ENCODE measurements at regions not wholly inside any gene's neighbourhood (a gene's known extent, or its start where the extent isn't known, plus 50 kb on each side); places are given as distances from the start of the nearest gene placed in this dataset.

- H3K27ac ChIP-seq, result no peak overlapping the region
- TF ChIP-seq ZFX (IDR thresholded peaks at IDR 0.05; ENCODE audit: borderline replicate concordance), result no peak
- TF ChIP-seq, protein P1, sequence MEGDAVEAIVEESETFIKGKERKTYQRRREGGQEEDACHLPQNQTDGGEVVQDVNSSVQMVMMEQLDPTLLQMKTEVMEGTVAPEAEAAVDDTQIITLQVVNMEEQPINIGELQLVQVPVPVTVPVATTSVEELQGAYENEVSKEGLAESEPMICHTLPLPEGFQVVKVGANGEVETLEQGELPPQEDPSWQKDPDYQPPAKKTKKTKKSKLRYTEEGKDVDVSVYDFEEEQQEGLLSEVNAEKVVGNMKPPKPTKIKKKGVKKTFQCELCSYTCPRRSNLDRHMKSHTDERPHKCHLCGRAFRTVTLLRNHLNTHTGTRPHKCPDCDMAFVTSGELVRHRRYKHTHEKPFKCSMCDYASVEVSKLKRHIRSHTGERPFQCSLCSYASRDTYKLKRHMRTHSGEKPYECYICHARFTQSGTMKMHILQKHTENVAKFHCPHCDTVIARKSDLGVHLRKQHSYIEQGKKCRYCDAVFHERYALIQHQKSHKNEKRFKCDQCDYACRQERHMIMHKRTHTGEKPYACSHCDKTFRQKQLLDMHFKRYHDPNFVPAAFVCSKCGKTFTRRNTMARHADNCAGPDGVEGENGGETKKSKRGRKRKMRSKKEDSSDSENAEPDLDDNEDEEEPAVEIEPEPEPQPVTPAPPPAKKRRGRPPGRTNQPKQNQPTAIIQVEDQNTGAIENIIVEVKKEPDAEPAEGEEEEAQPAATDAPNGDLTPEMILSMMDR (IDR thresholded peaks at IDR 0.05), result no peak
Measured at GRCh38 chr17:36779550-36779949, 157.7 kb upstream of the LHX1 start.

GRCh38 chr17:36784633-36785032 lies 152.6 kb upstream of the LHX1 start:
- no peak for TF ChIP-seq ZFX (IDR thresholded peaks at IDR 0.05; ENCODE audit: borderline replicate concordance)
- TF ChIP-seq, protein P1 (IDR thresholded peaks at IDR 0.05), result no peak
- no peak overlapping the region for H3K27ac ChIP-seq

DNA sequence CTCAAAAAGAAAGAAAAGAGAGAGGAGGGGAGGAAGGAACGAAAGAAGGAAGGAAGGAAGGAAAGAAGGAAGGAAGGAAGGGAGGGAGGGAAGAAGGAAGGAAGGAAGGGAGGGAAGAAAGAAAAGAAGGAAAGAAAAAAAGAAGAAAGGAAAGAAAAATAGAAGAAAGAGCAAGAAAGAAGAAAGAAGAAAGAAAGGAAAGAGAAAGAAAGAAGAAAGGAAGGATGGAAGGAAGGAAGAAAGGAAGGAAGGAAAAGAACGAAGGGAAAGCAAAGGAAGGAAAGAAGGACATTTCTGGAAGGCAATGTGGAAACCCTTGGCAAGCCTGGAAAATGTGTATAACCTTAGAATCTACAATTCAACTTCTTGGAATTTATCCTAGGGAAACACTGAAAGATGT lies 150.4 kb upstream of the LHX1 start:
- no peak overlapping the region for H3K27ac ChIP-seq
- no peak for TF ChIP-seq ZFX (IDR thresholded peaks at IDR 0.05; ENCODE audit: borderline replicate concordance)
- TF ChIP-seq, protein P1 (IDR thresholded peaks at IDR 0.05), result no peak

- H3K27ac ChIP-seq, result no peak overlapping the region
- TF ChIP-seq, protein P1 (IDR thresholded peaks at IDR 0.05), result no peak
- no peak for TF ChIP-seq ZFX (IDR thresholded peaks at IDR 0.05; ENCODE audit: borderline replicate concordance)
Measured at GRCh38 chr17:36791150-36791941, 145.9 kb upstream of the LHX1 start.

- TF ChIP-seq ZFX (IDR thresholded peaks at IDR 0.05; ENCODE audit: borderline replicate concordance), result no peak
- TF ChIP-seq, protein P1 (IDR thresholded peaks at IDR 0.05), result no peak
- no peak overlapping the region for H3K27ac ChIP-seq
Measured at GRCh38 chr17:36791942-36792475, 145.3 kb upstream of the LHX1 start.

GRCh38 chr17:36792849-36793248 lies 144.4 kb upstream of the LHX1 start:
- TF ChIP-seq ZFX (IDR thresholded peaks at IDR 0.05; ENCODE audit: borderline replicate concordance), result no peak
- TF ChIP-seq, protein P1 (IDR thresholded peaks at IDR 0.05), result no peak
- no peak overlapping the region for H3K27ac ChIP-seq

- H3K27ac ChIP-seq, result no peak overlapping the region
Measured at GRCh38 chr17:36793976-36794375, 143.3 kb upstream of the LHX1 start.

More at GRCh38 chr17:36793976-36794375, 143.3 kb upstream of the LHX1 start:
- TF ChIP-seq, protein P1 (IDR thresholded peaks at IDR 0.05), result no peak
- TF ChIP-seq ZFX (IDR thresholded peaks at IDR 0.05; ENCODE audit: borderline replicate concordance), result no peak
